ENCODE measurements at regions not wholly inside any gene's neighbourhood (a gene's known extent, or its start where the extent isn't known, plus 50 kb on each side); places are given as distances from the start of the nearest gene placed in this dataset.

DNA sequence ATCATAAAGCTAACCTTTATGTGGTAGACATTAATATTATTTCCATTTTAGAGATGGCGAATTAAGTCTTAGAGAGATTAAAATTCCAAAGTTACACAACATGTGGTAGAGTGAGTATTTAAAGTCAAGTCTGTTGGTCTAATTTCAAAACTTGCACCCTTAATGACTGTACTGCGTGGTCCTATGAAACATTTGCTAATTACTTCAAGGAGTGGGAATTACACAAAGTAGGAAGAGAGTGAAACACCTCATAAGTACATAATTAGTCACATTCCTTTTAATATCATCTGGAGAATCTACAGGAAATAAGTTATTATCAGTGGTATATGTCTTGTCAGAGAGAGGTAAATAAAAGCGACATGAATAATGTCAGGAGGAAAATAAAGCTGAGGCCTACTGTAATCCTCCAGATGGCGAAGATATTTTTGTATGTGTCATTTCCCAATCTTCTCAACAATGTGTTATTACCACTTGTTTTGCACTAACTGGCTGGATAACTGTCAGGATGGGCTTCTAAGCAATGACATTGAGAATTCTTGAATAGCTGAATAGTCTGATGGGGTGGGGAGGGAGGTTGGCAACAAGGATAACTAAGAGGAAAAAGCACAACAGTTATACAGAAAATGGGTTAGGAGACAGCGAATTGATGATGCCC lies 95.5 kb downstream of the TNFSF18 start:
- TF ChIP-seq, protein P1, sequence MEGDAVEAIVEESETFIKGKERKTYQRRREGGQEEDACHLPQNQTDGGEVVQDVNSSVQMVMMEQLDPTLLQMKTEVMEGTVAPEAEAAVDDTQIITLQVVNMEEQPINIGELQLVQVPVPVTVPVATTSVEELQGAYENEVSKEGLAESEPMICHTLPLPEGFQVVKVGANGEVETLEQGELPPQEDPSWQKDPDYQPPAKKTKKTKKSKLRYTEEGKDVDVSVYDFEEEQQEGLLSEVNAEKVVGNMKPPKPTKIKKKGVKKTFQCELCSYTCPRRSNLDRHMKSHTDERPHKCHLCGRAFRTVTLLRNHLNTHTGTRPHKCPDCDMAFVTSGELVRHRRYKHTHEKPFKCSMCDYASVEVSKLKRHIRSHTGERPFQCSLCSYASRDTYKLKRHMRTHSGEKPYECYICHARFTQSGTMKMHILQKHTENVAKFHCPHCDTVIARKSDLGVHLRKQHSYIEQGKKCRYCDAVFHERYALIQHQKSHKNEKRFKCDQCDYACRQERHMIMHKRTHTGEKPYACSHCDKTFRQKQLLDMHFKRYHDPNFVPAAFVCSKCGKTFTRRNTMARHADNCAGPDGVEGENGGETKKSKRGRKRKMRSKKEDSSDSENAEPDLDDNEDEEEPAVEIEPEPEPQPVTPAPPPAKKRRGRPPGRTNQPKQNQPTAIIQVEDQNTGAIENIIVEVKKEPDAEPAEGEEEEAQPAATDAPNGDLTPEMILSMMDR (IDR thresholded peaks at IDR 0.05): no peak
- TF ChIP-seq POLR2A (IDR thresholded peaks at IDR 0.05): no peak

Measured in uterus (tissue), 2 donors.